ENCODE measurements at regions not wholly inside any gene's neighbourhood (a gene's known extent, or its start where the extent isn't known, plus 50 kb on each side); places are given as distances from the start of the nearest gene placed in this dataset.

GRCh38 chr13:109892101-109892500 lies 105.7 kb upstream of the IRS2 start:
- TF ChIP-seq CTCF (IDR thresholded peaks at IDR 0.05; ENCODE audit: control extremely low read depth in 1 of 3, insufficient read depth in 1 of 3, low read depth in 1 of 3, low read length in 3 of 3) (no peak), ZNF274 (IDR thresholded peaks at IDR 0.05; ENCODE audit: borderline replicate concordance, extremely low read depth, low read length) (no peak), CTBP2 (IDR thresholded peaks at IDR 0.05; ENCODE audit: borderline replicate concordance, insufficient read depth, insufficient read length, low read length) (no peak), TAF1 (IDR thresholded peaks at IDR 0.05; ENCODE audit: low read depth, low read length) (no peak), CBX8 (IDR thresholded peaks at IDR 0.05; ENCODE audit: borderline replicate concordance, low read depth, low read length) (no peak), POLR2AphosphoS5 (IDR thresholded peaks at IDR 0.05; ENCODE audit: low read depth, low read length) (no peak), CHD2 (IDR thresholded peaks at IDR 0.05; ENCODE audit: low read length) (no peak), MAFK (IDR thresholded peaks at IDR 0.05; ENCODE audit: low read depth, low read length) (no peak), EP300 (IDR thresholded peaks at IDR 0.05; ENCODE audit: borderline replicate concordance in 1 of 2, low read depth in 2 of 2, low read length in 2 of 2) (no peak), ATF3 (IDR thresholded peaks at IDR 0.05; ENCODE audit: insufficient read depth, low read depth, low read length) (no peak), HDAC2 (IDR thresholded peaks at IDR 0.05; ENCODE audit: borderline replicate concordance in 1 of 2, low read depth in 2 of 2, low read length in 2 of 2) (no peak)
- TF ChIP-seq, protein P1, sequence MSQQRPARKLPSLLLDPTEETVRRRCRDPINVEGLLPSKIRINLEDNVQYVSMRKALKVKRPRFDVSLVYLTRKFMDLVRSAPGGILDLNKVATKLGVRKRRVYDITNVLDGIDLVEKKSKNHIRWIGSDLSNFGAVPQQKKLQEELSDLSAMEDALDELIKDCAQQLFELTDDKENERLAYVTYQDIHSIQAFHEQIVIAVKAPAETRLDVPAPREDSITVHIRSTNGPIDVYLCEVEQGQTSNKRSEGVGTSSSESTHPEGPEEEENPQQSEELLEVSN (IDR thresholded peaks at IDR 0.05) = no peak

Data from H1 (cell line).